Right lobe of liver (tissue), 6 donors: ENCODE measurements at regions not wholly inside any gene's neighbourhood (a gene's known extent, or its start where the extent isn't known, plus 50 kb on each side); places are given as distances from the start of the nearest gene placed in this dataset.

Source experiments
- ATAC-seq, 4 donors: fragments of 200-7000 bp; cut with Tn5 transposase; one replicate each; pipeline ENCODE4 v1.9.1; 2020; ENCODE audit warnings: mild to moderate bottlenecking in 4 of 4, moderate library complexity in 4 of 4
- DNase-seq, 3 donors: peaks; one replicate each; pipeline ENCODE4 v3.0.0-alpha.2; 2020
- H3K27ac ChIP-seq, 3 donors: fragments of 200-600 bp; one replicate each; pipeline ENCODE4 v1.8.0; 2022
- H3K27me3 ChIP-seq, 2 donors: fragments of 200-600 bp; one replicate each; pipeline ENCODE4 v1.8.0; 2022
- H3K36me3 ChIP-seq, 4 donors: fragments of 200-600 bp; sonication (generic) in 1 of 4; one replicate each; pipeline versions ENCODE4 v1.5.1 to v1.8.0; 2017 to 2022; ENCODE audit warnings: control low read depth in 1 of 4
- H3K4me1 ChIP-seq, 4 donors: fragments of 200-600 bp; sonication (generic) in 1 of 4; one replicate each; pipeline versions ENCODE4 v1.5.1 to v1.8.0; 2017 to 2022; ENCODE audit warnings: control low read depth in 1 of 4
- H3K4me3 ChIP-seq, 3 donors: fragments of 200-600 bp; one replicate each; pipeline ENCODE4 v1.8.0; 2022
- H3K9me3 ChIP-seq, 4 donors: fragments of 200-600 bp; sonication (generic) in 1 of 4; one replicate each; pipeline versions ENCODE4 v1.5.1 to v1.8.0; 2017 to 2022; ENCODE audit warnings: control low read depth in 1 of 4
- POLR2A ChIP-seq: fragments of 450-650 bp; IDR thresholded peaks from one replicate; pipeline ENCODE4 v1.6.1; 2017; ENCODE audit warnings: antibody characterized with exemption, mild to moderate bottlenecking
- WGBS: methylation state at CpG from one replicate; pipeline ENCODE4 v1.1.6; 2018; ENCODE audit warnings: low coverage, low lambda C conversion rate; ENCODE audit not compliant: insufficient coverage; ENCODE audit errors: missing lambda C conversion rate; 5-methylcytosine and 5-hydroxymethylcytosine counted together
- intact Hi-C, 2 donors: fragments of 100-400 bp; cut with DNase I; formaldehyde crosslinking; loops; one replicate each; pipeline versions ENCODE4 v1.11.2 to v1.14.1; 2022
- TF ChIP-seq, protein P1 (sequence below), 4 donors: fragments of 200-600 bp in 3 of 4; fragments of 450-650 bp in 1 of 4; IDR thresholded peaks; one replicate each; pipeline versions ENCODE4 v1.5.1 to v1.8.0; 2016 to 2022; ENCODE audit warnings: antibody characterized with exemption in 4 of 4, mild to moderate bottlenecking in 2 of 4
- donor health status: DM: no; HTN: yes; CAD: no.
- donor health status: DM: no; HTN: no; CAD: no.
- donor health status: DM: no; HTN: no; CAD: no.
- donor health status: DM: no; HTN: yes; CAD: no.
- donor health status: DM: no; HTN: yes; CAD: no.

DNA sequence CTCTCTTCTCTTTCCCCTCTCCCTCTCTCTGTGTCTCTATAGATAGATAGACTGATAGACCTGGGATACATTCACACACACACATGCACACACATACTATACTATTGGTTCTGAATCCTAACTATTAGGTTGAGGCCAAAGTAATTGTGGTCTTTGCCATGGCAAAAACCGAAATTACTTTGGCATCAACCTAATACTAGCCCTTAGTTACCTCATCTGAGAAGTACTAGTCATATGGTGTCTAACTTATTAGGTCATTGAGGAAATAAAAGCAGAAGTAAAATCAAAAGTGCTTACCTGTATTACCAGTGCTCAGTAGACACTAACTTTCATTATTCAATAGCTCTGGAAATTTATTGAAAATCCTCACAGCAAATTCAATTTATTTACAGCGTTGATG, 451.5 kb downstream of the EPHA4 start:
- intact Hi-C loops = no loop called here
- no peaks in the 10 kb centered on the region for H3K27me3 ChIP-seq
- WGBS = 31% methylated on average over 2 of the region's 2 CpGs
- DNase-seq (no peak), ATAC-seq (no peak)
- H3K4me1 ChIP-seq = no peaks in the 10 kb centered on the region
- no peaks in the 10 kb centered on the region for H3K9me3 ChIP-seq
- H3K36me3 ChIP-seq = no peaks in the 10 kb centered on the region
- H3K27ac ChIP-seq = no peak overlapping the region
- no peak overlapping the region for H3K4me3 ChIP-seq
- TF ChIP-seq, protein P1, sequence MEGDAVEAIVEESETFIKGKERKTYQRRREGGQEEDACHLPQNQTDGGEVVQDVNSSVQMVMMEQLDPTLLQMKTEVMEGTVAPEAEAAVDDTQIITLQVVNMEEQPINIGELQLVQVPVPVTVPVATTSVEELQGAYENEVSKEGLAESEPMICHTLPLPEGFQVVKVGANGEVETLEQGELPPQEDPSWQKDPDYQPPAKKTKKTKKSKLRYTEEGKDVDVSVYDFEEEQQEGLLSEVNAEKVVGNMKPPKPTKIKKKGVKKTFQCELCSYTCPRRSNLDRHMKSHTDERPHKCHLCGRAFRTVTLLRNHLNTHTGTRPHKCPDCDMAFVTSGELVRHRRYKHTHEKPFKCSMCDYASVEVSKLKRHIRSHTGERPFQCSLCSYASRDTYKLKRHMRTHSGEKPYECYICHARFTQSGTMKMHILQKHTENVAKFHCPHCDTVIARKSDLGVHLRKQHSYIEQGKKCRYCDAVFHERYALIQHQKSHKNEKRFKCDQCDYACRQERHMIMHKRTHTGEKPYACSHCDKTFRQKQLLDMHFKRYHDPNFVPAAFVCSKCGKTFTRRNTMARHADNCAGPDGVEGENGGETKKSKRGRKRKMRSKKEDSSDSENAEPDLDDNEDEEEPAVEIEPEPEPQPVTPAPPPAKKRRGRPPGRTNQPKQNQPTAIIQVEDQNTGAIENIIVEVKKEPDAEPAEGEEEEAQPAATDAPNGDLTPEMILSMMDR (IDR thresholded peaks at IDR 0.05) = no peak
- no peak for TF ChIP-seq POLR2A

DNA sequence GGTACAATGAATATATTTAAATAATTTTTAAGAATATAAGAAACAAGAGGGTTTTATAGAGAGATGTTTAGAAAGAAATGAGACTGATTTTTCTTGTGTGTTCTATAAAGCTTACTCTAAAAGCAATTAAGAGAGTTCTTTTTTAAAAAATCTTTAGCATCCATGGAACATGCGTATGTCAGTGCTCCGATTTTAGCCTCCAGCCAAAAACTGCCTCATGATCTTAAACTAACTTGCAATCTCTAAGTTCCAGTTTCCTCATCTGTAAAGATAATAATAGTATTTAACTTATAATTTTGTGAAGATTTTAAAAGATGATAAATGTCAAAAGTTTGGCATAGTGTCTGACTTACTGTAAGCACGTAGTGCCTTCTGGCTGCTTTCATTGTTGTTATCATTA, 448.7 kb downstream of the EPHA4 start:
- no peaks in the 10 kb centered on the region for H3K9me3 ChIP-seq
- H3K27ac ChIP-seq = no peak overlapping the region
- H3K4me1 ChIP-seq = no peaks in the 10 kb centered on the region
- ATAC-seq (no peak), DNase-seq (no peak)
- 41% methylated on average over 3 of the region's 3 CpGs for WGBS
- intact Hi-C loops = no loop called here
- H3K4me3 ChIP-seq = no peak overlapping the region
- TF ChIP-seq, protein P1 (IDR thresholded peaks at IDR 0.05) = no peak
- TF ChIP-seq POLR2A = no peak
- H3K36me3 ChIP-seq = no peaks in the 10 kb centered on the region
- no peaks in the 10 kb centered on the region for H3K27me3 ChIP-seq

DNA sequence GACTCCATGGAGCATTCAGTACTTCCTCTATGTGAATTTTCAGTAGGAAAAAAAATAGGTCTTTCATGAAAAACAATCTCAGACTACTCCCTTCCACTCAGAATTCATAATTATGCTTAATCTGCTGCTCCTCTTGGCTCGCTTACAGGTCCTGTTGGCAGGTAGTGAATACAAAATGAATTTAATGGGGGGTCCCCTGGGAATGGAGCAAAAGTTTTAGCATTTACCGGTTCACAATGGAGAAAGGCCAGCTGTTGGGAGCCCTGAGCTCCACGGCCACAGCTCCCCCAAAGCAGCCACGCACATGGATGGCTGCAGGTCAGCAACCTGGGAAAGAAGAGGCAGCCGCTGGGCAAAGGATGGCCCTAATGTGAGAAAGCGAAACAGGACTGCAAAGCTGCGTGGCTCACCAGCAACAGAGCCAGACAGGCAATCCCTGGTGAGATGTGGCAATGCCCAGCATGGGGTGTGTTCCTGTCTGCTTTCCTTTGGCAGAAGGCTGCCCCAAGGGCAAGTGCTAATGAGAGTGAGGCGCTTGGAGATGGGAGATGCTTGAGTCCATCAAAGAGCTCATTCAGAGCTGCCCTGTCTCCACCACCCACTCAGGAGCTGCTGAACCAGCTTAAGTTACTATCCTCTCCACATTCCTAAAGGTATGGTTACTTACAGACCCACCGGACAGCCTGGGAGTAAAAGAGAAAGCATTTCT, 447.4 kb downstream of the EPHA4 start:
- ATAC-seq = peak in 1 of 4 donors; percentile 13
- WGBS = 57% methylated on average over 7 of the region's 9 CpGs

DNA sequence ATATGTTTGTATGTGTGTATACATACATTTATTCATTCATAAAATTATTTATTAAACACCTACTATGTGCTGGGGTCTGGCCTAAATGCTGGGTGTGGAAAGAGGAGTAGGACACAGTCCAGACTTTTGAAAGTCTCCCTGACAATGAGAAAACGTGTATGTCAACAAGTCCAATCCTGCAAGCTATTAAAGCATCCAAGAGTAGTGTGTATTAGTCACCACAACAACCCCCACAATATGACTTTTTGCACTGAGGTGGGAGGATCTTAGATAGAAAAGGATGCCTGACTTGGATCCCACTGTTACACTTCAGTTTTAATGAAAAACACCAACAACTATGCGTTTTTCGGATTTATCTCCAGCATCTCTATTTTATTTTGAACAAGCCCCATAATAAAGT, 446.4 kb downstream of the EPHA4 start:
- Histone ChIP-seq H3K4me3 (no peak overlapping the region), H3K27me3 (no peaks in the 10 kb centered on the region), H3K27ac (no peak overlapping the region), H3K9me3 (no peaks in the 10 kb centered on the region), H3K4me1 (no peaks in the 10 kb centered on the region), H3K36me3 (no peaks in the 10 kb centered on the region)
- no peak for ATAC-seq
- intact Hi-C loops = no loop called here
- TF ChIP-seq, protein P1 (IDR thresholded peaks at IDR 0.05) = no peak
- no peak for TF ChIP-seq POLR2A
- DNase-seq = no peak
- WGBS = 35% methylated on average over 3 of the region's 3 CpGs

More for the DNA sequence above, 447.4 kb downstream of the EPHA4 start:
- no peaks in the 10 kb centered on the region for H3K4me1 ChIP-seq
- H3K27ac ChIP-seq = no peak overlapping the region
- H3K36me3 ChIP-seq = no peaks in the 10 kb centered on the region
- no peak overlapping the region for H3K4me3 ChIP-seq
- no peaks in the 10 kb centered on the region for H3K9me3 ChIP-seq
- DNase-seq = no peak
- TF ChIP-seq, protein P1 (IDR thresholded peaks at IDR 0.05) = no peak
- no peak for TF ChIP-seq POLR2A
- H3K27me3 ChIP-seq = no peaks in the 10 kb centered on the region
- intact Hi-C loops = no loop called here
